Adrenal gland (tissue), 5 donors: ENCODE measurements at regions not wholly inside any gene's neighbourhood (a gene's known extent, or its start where the extent isn't known, plus 50 kb on each side); places are given as distances from the start of the nearest gene placed in this dataset.

Source experiments
- POLR2A ChIP-seq, 2 donors: fragments of 450-650 bp; IDR thresholded peaks; one replicate each; pipeline ENCODE4 v1.6.1; 2017; ENCODE audit warnings: antibody characterized with exemption in 2 of 2, mild to moderate bottlenecking in 2 of 2, moderate library complexity in 1 of 2
- TF ChIP-seq, protein P1 (sequence below), 6 experiments: fragments of 450-650 bp in 4 of 6; fragments of 200-600 bp in 2 of 6; sonication (generic) in 1 of 6; IDR thresholded peaks; 1 replicate in 5 of 6; 2 replicates in 1 of 6; pipeline versions ENCODE4 v1.5.1 to v1.8.0; 2016 to 2021; ENCODE audit warnings: antibody characterized with exemption in 6 of 6, mild to moderate bottlenecking in 2 of 6, moderate library complexity in 1 of 6
- donor health status: DM: no; HTN: no; CAD: no.

DNA sequence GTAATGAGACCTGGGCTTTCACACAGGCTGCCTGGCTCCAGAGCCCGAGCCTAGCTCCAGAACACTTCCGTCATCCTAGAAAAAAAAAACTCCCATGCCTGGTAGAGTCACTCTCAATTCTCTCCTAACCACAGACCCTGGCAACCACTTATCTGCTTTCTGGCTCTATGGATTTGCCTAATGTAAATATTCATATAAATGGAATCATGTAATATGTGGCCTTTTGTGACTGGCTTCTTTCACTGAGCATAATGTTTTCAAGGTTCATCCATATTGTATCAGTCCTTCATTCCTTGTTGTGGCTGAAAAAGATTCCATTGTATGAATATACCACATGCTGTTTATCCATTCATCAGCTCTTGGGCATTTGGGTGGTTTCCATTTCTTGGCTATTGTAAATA lies 167.7 kb upstream of the MKLN1 start:
- TF ChIP-seq, protein P1, sequence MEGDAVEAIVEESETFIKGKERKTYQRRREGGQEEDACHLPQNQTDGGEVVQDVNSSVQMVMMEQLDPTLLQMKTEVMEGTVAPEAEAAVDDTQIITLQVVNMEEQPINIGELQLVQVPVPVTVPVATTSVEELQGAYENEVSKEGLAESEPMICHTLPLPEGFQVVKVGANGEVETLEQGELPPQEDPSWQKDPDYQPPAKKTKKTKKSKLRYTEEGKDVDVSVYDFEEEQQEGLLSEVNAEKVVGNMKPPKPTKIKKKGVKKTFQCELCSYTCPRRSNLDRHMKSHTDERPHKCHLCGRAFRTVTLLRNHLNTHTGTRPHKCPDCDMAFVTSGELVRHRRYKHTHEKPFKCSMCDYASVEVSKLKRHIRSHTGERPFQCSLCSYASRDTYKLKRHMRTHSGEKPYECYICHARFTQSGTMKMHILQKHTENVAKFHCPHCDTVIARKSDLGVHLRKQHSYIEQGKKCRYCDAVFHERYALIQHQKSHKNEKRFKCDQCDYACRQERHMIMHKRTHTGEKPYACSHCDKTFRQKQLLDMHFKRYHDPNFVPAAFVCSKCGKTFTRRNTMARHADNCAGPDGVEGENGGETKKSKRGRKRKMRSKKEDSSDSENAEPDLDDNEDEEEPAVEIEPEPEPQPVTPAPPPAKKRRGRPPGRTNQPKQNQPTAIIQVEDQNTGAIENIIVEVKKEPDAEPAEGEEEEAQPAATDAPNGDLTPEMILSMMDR (IDR thresholded peaks at IDR 0.05), result no peak
- no peak for TF ChIP-seq POLR2A (IDR thresholded peaks at IDR 0.05)
